OCI-LY7 (cell line): ENCODE measurements at regions not wholly inside any gene's neighbourhood (a gene's known extent, or its start where the extent isn't known, plus 50 kb on each side); places are given as distances from the start of the nearest gene placed in this dataset.

Source experiments
- EZH2phosphoT487 ChIP-seq: fragments of 200-600 bp; sonication (generic); IDR thresholded peaks from 2 replicates; pipeline ENCODE4 v1.6.1; 2018; ENCODE audit warnings: low read depth, borderline replicate concordance, mild to moderate bottlenecking, mixed run types, antibody characterized with exemption, low read length, moderate library complexity, mixed read lengths
- TF ChIP-seq, protein P1 (sequence below): fragments of 200-600 bp; sonication (generic); conservative IDR thresholded peaks from 2 replicates; pipeline ENCODE4 v1.5.1; 2014; ENCODE audit warnings: mild to moderate bottlenecking, antibody characterized with exemption, low read length, moderate library complexity, mixed read lengths

DNA sequence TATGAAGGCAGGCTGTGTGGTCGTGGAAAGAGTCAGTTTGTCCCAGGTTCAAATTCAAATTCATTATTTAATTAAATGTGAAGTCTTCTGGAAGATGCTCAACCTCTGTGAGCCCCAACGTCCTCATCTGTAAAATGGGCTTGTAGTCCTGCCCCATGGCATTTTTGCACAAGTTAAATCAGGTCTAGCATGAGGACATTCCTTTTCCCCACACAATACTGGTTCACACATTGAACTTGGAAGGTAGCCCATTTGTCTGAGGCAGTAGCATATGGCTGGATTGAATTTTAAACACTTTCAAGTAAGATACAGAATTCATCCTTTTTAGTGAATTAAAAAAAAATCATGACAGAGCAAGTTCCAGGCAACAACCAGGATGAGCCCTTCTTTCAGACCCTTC lies 665.4 kb upstream of the HS6ST1 start:
- TF ChIP-seq, protein P1, sequence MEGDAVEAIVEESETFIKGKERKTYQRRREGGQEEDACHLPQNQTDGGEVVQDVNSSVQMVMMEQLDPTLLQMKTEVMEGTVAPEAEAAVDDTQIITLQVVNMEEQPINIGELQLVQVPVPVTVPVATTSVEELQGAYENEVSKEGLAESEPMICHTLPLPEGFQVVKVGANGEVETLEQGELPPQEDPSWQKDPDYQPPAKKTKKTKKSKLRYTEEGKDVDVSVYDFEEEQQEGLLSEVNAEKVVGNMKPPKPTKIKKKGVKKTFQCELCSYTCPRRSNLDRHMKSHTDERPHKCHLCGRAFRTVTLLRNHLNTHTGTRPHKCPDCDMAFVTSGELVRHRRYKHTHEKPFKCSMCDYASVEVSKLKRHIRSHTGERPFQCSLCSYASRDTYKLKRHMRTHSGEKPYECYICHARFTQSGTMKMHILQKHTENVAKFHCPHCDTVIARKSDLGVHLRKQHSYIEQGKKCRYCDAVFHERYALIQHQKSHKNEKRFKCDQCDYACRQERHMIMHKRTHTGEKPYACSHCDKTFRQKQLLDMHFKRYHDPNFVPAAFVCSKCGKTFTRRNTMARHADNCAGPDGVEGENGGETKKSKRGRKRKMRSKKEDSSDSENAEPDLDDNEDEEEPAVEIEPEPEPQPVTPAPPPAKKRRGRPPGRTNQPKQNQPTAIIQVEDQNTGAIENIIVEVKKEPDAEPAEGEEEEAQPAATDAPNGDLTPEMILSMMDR = no peak
- no peak for TF ChIP-seq EZH2phosphoT487
